Sigmoid colon (tissue), 4 donors: ENCODE measurements at regions not wholly inside any gene's neighbourhood (a gene's known extent, or its start where the extent isn't known, plus 50 kb on each side); places are given as distances from the start of the nearest gene placed in this dataset.

ENCODE experiments used
- CTCF ChIP-seq, 4 experiments: fragments of 450-650 bp in 3 of 4; fragments of 200-600 bp in 1 of 4; IDR thresholded peaks; one replicate each; pipeline ENCODE4 v1.5.1; 2016 to 2019; ENCODE audit warnings: antibody characterized with exemption in 4 of 4, mild to moderate bottlenecking in 3 of 4, moderate library complexity in 2 of 4
- POLR2A ChIP-seq, 2 donors: fragments of 450-650 bp; IDR thresholded peaks; one replicate each; pipeline ENCODE4 v1.6.1; 2016; ENCODE audit warnings: antibody characterized with exemption in 2 of 2, mild to moderate bottlenecking in 2 of 2, moderate library complexity in 2 of 2
- POLR2AphosphoS5 ChIP-seq, 4 donors: sonication (generic); formaldehyde crosslinking; IDR thresholded peaks; one replicate each; pipeline ENCODE4 v1.6.1; 2017; ENCODE audit warnings: antibody characterized with exemption in 4 of 4

GRCh38 chr3:189395825-189396224 is 224.1 kb downstream of the TPRG1 start:
- TF ChIP-seq CTCF (IDR thresholded peaks at IDR 0.05) (no peak), POLR2A (IDR thresholded peaks at IDR 0.05) (no peak), POLR2AphosphoS5 (IDR thresholded peaks at IDR 0.05) (no peak)
